Keratinocyte (primary cell): ENCODE measurements at regions not wholly inside any gene's neighbourhood (a gene's known extent, or its start where the extent isn't known, plus 50 kb on each side); places are given as distances from the start of the nearest gene placed in this dataset.

Experiments
- DNase-seq: peaks from one replicate; pipeline ENCODE4 v3.0.0-alpha.2; 2011; ENCODE audit warnings: low read depth, missing footprints, low spot score
- FAIRE-seq: peaks from 2 replicates; lab custom pipeline; 2011; peaks lifted over from hg19 to GRCh38; lab: Jason Lieb, UNC
- H2AFZ ChIP-seq: 2 replicates; pipeline ENCODE4 v1.6.0; 2012; ENCODE audit warnings: low read length, control low read depth, inconsistent platforms; ENCODE audit not compliant: control insufficient read depth
- H3K27ac ChIP-seq: 2 replicates; pipeline ENCODE4 v1.5.1; 2011; ENCODE audit warnings: low read length; ENCODE audit not compliant: control insufficient read depth, insufficient read depth
- H3K27me3 ChIP-seq: 3 replicates; pipeline ENCODE4 v1.6.0; 2011; ENCODE audit warnings: low read length; ENCODE audit not compliant: control insufficient read depth, insufficient read depth; ENCODE audit errors: extremely low read depth
- H3K36me3 ChIP-seq, 2 experiments: 2 replicates in 1 of 2; 3 replicates in 1 of 2; pipeline ENCODE4 v1.5.1; 2011; ENCODE audit warnings: low read length in 2 of 2, mild to moderate bottlenecking in 1 of 2; ENCODE audit not compliant: control insufficient read depth in 2 of 2, insufficient read depth in 2 of 2; ENCODE audit errors: extremely low read depth in 1 of 2
- H3K4me1 ChIP-seq: 3 replicates; pipeline ENCODE4 v1.5.1; 2011; ENCODE audit warnings: low read length; ENCODE audit not compliant: control insufficient read depth, insufficient read depth; ENCODE audit errors: extremely low read depth
- H3K4me2 ChIP-seq: 3 replicates; pipeline ENCODE4 v1.6.0; 2011; ENCODE audit warnings: low read depth, low read length; ENCODE audit not compliant: control insufficient read depth, insufficient read depth; ENCODE audit errors: extremely low read depth
- H3K4me3 ChIP-seq, 3 experiments: fragments of 200-600 bp in 1 of 3; sonication (generic) in 1 of 3; 2 replicates in 2 of 3; 3 replicates in 1 of 3; pipeline ENCODE4 v1.5.1; 2011 to 2016; ENCODE audit warnings: low read length in 3 of 3, mild to moderate bottlenecking in 3 of 3, control low read depth in 2 of 3, inconsistent platforms in 1 of 3, low read depth in 1 of 3, mixed read lengths in 1 of 3, mixed run types in 1 of 3, moderate library complexity in 1 of 3; ENCODE audit not compliant: control insufficient read depth in 2 of 3, insufficient read depth in 2 of 3; ENCODE audit errors: extremely low read depth in 1 of 3
- H3K79me2 ChIP-seq: 2 replicates; pipeline ENCODE4 v1.6.0; 2012; ENCODE audit warnings: low read length; ENCODE audit not compliant: control insufficient read depth, insufficient read depth
- H3K9ac ChIP-seq: 3 replicates; pipeline ENCODE4 v1.6.0; 2011; ENCODE audit warnings: low read length; ENCODE audit not compliant: control insufficient read depth, insufficient read depth; ENCODE audit errors: extremely low read depth
- H3K9me1 ChIP-seq: 3 replicates; pipeline ENCODE4 v1.6.0; 2011; ENCODE audit warnings: low read length; ENCODE audit not compliant: control insufficient read depth, insufficient read depth; ENCODE audit errors: extremely low read depth
- H3K9me3 ChIP-seq: 2 replicates; pipeline ENCODE4 v1.5.1; 2012; ENCODE audit warnings: low read depth, low read length; ENCODE audit not compliant: control insufficient read depth
- H4K20me1 ChIP-seq: 3 replicates; pipeline ENCODE4 v1.6.0; 2011; ENCODE audit warnings: low read length; ENCODE audit not compliant: control insufficient read depth, insufficient read depth; ENCODE audit errors: extremely low read depth
- EZH2 ChIP-seq: IDR thresholded peaks from one replicate; pipeline ENCODE4 v1.6.1; 2012; ENCODE audit warnings: inconsistent platforms, mild to moderate bottlenecking, low read length, moderate library complexity
- dilution Hi-C: fragments of 300-500 bp; cut with MboI; formaldehyde crosslinking; loops from one replicate; pipeline ENCODE4 v1.7.0; 2020; ENCODE audit warnings: low sequenced_read_pairs; ENCODE audit not compliant: extremely low pct_ligation_motif_present
- TF ChIP-seq, protein P1 (sequence below), 3 experiments: IDR thresholded peaks in 1 of 3; conservative IDR thresholded peaks in 1 of 3; optimal IDR thresholded peaks in 1 of 3; 2 replicates in 2 of 3; 3 replicates in 1 of 3; pipeline versions ENCODE3 to v1.5.1; 2011; ENCODE audit warnings: low read length in 3 of 3, mild to moderate bottlenecking in 3 of 3, moderate library complexity in 2 of 3, control low read depth in 1 of 3, inconsistent platforms in 1 of 3; ENCODE audit not compliant: insufficient read depth in 2 of 3; ENCODE audit errors: extremely low read depth in 1 of 3

DNA sequence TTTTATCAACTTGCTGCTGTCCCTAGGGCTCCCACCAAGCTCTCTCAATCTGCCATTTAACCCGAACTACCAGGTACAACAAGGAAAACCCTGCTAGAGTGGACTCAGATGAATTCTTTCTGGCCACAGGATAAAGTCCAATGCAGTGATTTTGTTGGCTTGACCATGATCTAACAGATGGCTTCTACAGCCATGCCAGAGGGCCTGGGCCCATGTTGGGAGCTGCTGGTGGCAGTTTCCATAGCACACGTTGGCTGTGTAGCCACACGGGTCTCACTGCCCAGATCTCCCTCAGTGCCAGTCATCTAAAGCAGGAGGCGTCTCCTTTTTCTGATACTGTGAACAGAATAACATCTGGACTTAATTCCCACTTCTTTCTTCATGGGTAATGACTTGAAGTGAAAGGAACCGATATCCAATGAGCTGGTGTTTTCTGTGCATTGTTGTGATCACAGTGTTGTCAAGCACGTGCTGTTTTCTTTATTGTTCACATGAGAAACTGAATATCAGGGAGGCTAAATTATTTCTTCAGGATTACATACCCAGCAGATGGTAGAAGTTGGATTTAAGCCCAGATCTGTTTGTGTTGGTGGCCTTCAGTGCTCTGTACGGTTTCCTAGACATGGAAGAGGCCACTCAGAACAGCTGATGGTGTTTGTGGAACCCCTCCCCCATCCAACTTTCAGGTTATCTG lies 85.2 kb upstream of the CLCN4 start:
- no peak overlapping the region for H3K27ac ChIP-seq
- no peak overlapping the region for H2AFZ ChIP-seq
- dilution Hi-C loops, result no loop called here
- peaks cover 19% of the 10 kb centered on the region for H3K4me1 ChIP-seq
- no peak overlapping the region for H3K4me2 ChIP-seq
- no peak for DNase-seq
- no peak overlapping the region for H3K4me3 ChIP-seq
- TF ChIP-seq, protein P1, sequence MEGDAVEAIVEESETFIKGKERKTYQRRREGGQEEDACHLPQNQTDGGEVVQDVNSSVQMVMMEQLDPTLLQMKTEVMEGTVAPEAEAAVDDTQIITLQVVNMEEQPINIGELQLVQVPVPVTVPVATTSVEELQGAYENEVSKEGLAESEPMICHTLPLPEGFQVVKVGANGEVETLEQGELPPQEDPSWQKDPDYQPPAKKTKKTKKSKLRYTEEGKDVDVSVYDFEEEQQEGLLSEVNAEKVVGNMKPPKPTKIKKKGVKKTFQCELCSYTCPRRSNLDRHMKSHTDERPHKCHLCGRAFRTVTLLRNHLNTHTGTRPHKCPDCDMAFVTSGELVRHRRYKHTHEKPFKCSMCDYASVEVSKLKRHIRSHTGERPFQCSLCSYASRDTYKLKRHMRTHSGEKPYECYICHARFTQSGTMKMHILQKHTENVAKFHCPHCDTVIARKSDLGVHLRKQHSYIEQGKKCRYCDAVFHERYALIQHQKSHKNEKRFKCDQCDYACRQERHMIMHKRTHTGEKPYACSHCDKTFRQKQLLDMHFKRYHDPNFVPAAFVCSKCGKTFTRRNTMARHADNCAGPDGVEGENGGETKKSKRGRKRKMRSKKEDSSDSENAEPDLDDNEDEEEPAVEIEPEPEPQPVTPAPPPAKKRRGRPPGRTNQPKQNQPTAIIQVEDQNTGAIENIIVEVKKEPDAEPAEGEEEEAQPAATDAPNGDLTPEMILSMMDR (optimal IDR thresholded peaks at IDR 0.05 in 1 of 3, IDR thresholded peaks at IDR 0.05 in 1 of 3, conservative IDR thresholded peaks at IDR 0.05 in 1 of 3; ENCODE audit: extremely low read depth in 1 of 3, insufficient read depth in 2 of 3, low read length in 3 of 3), result no peak
- no peak for TF ChIP-seq EZH2
- no peaks in the 10 kb centered on the region for H3K27me3 ChIP-seq
- H3K9ac ChIP-seq, result no peak overlapping the region
- no peaks in the 10 kb centered on the region for H3K79me2 ChIP-seq
- H3K9me1 ChIP-seq, result no peaks in the 10 kb centered on the region
- H4K20me1 ChIP-seq, result no peaks in the 10 kb centered on the region
- H3K9me3 ChIP-seq, result no peaks in the 10 kb centered on the region
- no peak for FAIRE-seq
- H3K36me3 ChIP-seq, result peaks cover 0 to 1% of the 10 kb centered on the region in 2 experiments

DNA sequence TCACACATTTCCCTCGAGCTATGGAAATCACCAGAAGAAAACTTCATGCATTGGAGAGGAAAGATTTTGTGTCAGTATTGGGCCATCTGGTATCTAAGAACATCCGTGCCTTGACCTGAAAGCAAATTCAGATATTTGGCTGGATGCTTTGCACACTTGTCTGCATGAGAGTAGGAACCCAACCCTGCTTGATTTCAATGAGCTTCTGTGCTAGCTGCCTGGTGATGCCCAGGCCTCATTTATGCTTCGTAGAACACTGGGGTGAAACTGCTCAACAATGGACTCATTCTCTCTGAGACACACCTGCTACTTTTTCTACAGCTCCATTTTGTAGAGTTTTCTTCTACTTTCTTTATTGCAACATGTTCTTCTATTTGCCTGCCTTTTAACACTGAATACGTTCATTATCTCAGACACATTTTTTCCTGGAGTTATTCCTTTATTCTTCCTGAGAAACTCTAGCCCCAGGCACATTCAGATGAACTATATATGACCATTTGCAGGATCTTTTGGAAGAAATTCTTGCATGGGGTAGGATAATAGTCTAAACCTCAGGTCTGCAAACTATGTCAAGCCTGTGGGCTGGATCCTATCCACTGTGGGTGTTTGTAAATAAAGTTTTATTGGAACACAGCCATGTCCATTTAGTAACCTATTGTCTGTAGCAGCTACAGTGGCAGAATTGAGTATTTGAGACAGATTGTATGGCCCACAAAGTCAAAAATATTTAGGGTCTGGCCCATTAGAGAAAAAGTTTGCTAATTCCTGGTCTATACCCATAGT lies 83.8 kb upstream of the CLCN4 start:
- DNase-seq (no peak), FAIRE-seq (no peak)
- H3K9me1 ChIP-seq, result no peaks in the 10 kb centered on the region
- H3K9me3 ChIP-seq, result no peaks in the 10 kb centered on the region
- no peaks in the 10 kb centered on the region for H4K20me1 ChIP-seq
- no peak overlapping the region for H2AFZ ChIP-seq
- H3K4me3 ChIP-seq, result no peak overlapping the region
- no peaks in the 10 kb centered on the region for H3K27me3 ChIP-seq
- H3K9ac ChIP-seq, result no peak overlapping the region
- no peak overlapping the region for H3K4me2 ChIP-seq
- no peak overlapping the region for H3K27ac ChIP-seq
- dilution Hi-C loops, result no loop called here
- peaks cover 25% of the 10 kb centered on the region for H3K4me1 ChIP-seq
- H3K36me3 ChIP-seq, result peaks cover 0 to 1% of the 10 kb centered on the region in 2 experiments
- no peaks in the 10 kb centered on the region for H3K79me2 ChIP-seq
- no peak for TF ChIP-seq EZH2
- TF ChIP-seq, protein P1 (optimal IDR thresholded peaks at IDR 0.05 in 1 of 3, IDR thresholded peaks at IDR 0.05 in 1 of 3, conservative IDR thresholded peaks at IDR 0.05 in 1 of 3; ENCODE audit: extremely low read depth in 1 of 3, insufficient read depth in 2 of 3, low read length in 3 of 3), result no peak
